Neural cell (in vitro differentiated cells): ENCODE measurements at regions not wholly inside any gene's neighbourhood (a gene's known extent, or its start where the extent isn't known, plus 50 kb on each side); places are given as distances from the start of the nearest gene placed in this dataset.

ENCODE experiments used
- H2AFZ ChIP-seq: fragments of 200-600, 300-800 bp; sonication (generic), shearing (Covaris generic); 2 replicates; pipeline ENCODE4 v1.6.0; 2014; ENCODE audit warnings: low read depth, mild to moderate bottlenecking, antibody characterized with exemption, low read length, moderate library complexity
- H3F3A ChIP-seq: fragments of 200-600 bp; shearing (Covaris generic); 2 replicates; pipeline ENCODE4 v1.6.1; 2016; ENCODE audit warnings: mild to moderate bottlenecking, moderate library complexity, mixed read lengths, antibody characterized with exemption, low read length; ENCODE audit not compliant: insufficient read depth, poor library complexity, severe bottlenecking
- H3K27ac ChIP-seq: fragments of 200-600, 300-800 bp; sonication (generic), shearing (Covaris generic); 2 replicates; pipeline ENCODE4 v1.5.1; 2014; ENCODE audit warnings: mild to moderate bottlenecking, low read length, moderate library complexity
- H3K27me3 ChIP-seq: fragments of 300-800, 200-600 bp; sonication (generic), shearing (Covaris generic); 2 replicates; pipeline ENCODE4 v1.6.0; 2014; ENCODE audit warnings: mild to moderate bottlenecking, low read depth, low read length, moderate library complexity; ENCODE audit not compliant: insufficient read depth
- H3K36me3 ChIP-seq: fragments of 300-800, 200-600 bp; sonication (generic), shearing (Covaris generic); 2 replicates; pipeline ENCODE4 v1.5.1; 2014; ENCODE audit warnings: mild to moderate bottlenecking, antibody characterized with exemption, low read length, moderate library complexity; ENCODE audit not compliant: insufficient read depth
- H3K4me2 ChIP-seq: fragments of 300-800, 200-600 bp; sonication (generic), shearing (Covaris generic); 2 replicates; pipeline ENCODE4 v1.6.0; 2014; ENCODE audit warnings: mild to moderate bottlenecking, low read length
- H3K4me3 ChIP-seq: fragments of 300-800, 200-600 bp; sonication (generic), shearing (Covaris generic); 2 replicates; pipeline ENCODE4 v1.5.1; 2014; ENCODE audit warnings: mild to moderate bottlenecking, low read length, moderate library complexity
- H3K79me2 ChIP-seq: fragments of 200-600 bp; shearing (Covaris generic); replicated peaks from 2 replicates; pipeline ENCODE4 v1.6.0; 2014; ENCODE audit warnings: mild to moderate bottlenecking, low read length, moderate library complexity; ENCODE audit not compliant: insufficient read depth
- H3K9ac ChIP-seq: fragments of 300-800, 200-600 bp; sonication (generic), shearing (Covaris generic); 2 replicates; pipeline ENCODE4 v1.6.1; 2016; ENCODE audit warnings: mild to moderate bottlenecking, low read length, mixed read lengths
- H3K9me2 ChIP-seq: fragments of 200-600 bp; shearing (Covaris generic); 2 replicates; pipeline ENCODE4 v1.6.1; 2016; ENCODE audit warnings: mild to moderate bottlenecking, low read length, mixed read lengths; ENCODE audit not compliant: insufficient read depth
- H3K9me3 ChIP-seq: fragments of 200-600, 300-800 bp; sonication (generic), shearing (Covaris generic); 2 replicates; pipeline ENCODE4 v1.6.1; 2016; ENCODE audit warnings: mild to moderate bottlenecking, mixed run types, low read length, moderate library complexity, mixed read lengths
- H4K20me1 ChIP-seq: fragments of 200-600 bp; shearing (Covaris generic); 2 replicates; pipeline ENCODE4 v1.6.1; 2016; ENCODE audit warnings: mild to moderate bottlenecking, mixed run types; ENCODE audit not compliant: insufficient read depth
- CTCF ChIP-seq: fragments of 450-650 bp; IDR thresholded peaks from 2 replicates; pipeline ENCODE4 v1.5.1; 2014; ENCODE audit warnings: antibody characterized with exemption, mild to moderate bottlenecking, moderate library complexity; ENCODE audit not compliant: poor library complexity, severe bottlenecking
- EP300 ChIP-seq: fragments of 450-650 bp; conservative IDR thresholded peaks from 2 replicates; pipeline ENCODE4 v1.6.1; 2014; ENCODE audit warnings: antibody characterized with exemption, mild to moderate bottlenecking, moderate library complexity; ENCODE audit not compliant: poor library complexity, severe bottlenecking
- EZH2 ChIP-seq: fragments of 200-600, 300-800 bp; shearing (Covaris generic), sonication (generic); IDR thresholded peaks from 2 replicates; pipeline ENCODE4 v1.6.1; 2014; ENCODE audit warnings: antibody characterized with exemption, low read length, borderline replicate concordance, mild to moderate bottlenecking; ENCODE audit not compliant: insufficient read depth, poor library complexity, severe bottlenecking
- MXI1 ChIP-seq: fragments of 450-650 bp; conservative IDR thresholded peaks from 2 replicates; pipeline ENCODE4 v1.6.1; 2014; ENCODE audit warnings: antibody characterized with exemption, mild to moderate bottlenecking; ENCODE audit not compliant: poor library complexity, severe bottlenecking
- POLR2AphosphoS5 ChIP-seq: IDR thresholded peaks from 2 replicates; pipeline ENCODE4 v1.6.1; 2012
- RAD21 ChIP-seq: fragments of 450-650 bp; conservative IDR thresholded peaks from 2 replicates; pipeline ENCODE4 v1.6.1; 2014; ENCODE audit warnings: antibody characterized with exemption, mild to moderate bottlenecking, moderate library complexity
- REST ChIP-seq: IDR thresholded peaks from 2 replicates; pipeline ENCODE4 v1.6.1; 2012; ENCODE audit warnings: borderline replicate concordance
- SMC3 ChIP-seq: fragments of 450-650 bp; conservative IDR thresholded peaks from 2 replicates; pipeline ENCODE4 v1.6.1; 2014; ENCODE audit warnings: antibody characterized with exemption, mild to moderate bottlenecking, moderate library complexity; ENCODE audit not compliant: poor library complexity
- TAF1 ChIP-seq: IDR thresholded peaks from 2 replicates; pipeline ENCODE4 v1.6.1; 2012; ENCODE audit warnings: low read depth

- Histone ChIP-seq H3K27ac (no peak overlapping the region), H2AFZ (no peak overlapping the region), H3F3A (no peaks in the 10 kb centered on the region), H3K36me3 (no peaks in the 10 kb centered on the region), H3K4me2 (no peak overlapping the region), H3K79me2 (no peaks in the 10 kb centered on the region), H3K4me3 (no peak overlapping the region), H3K9me2 (no peaks in the 10 kb centered on the region), H3K9ac (no peak overlapping the region), H4K20me1 (no peaks in the 10 kb centered on the region), H3K9me3 (no peaks in the 10 kb centered on the region), H3K27me3 (no peaks in the 10 kb centered on the region)
- TF ChIP-seq EP300, result no peak
- TF ChIP-seq CTCF, result no peak
- no peak for TF ChIP-seq REST
- TF ChIP-seq RAD21, result no peak
- TF ChIP-seq TAF1, result no peak
- no peak for TF ChIP-seq EZH2
- TF ChIP-seq MXI1, result no peak
- no peak for TF ChIP-seq POLR2AphosphoS5
- no peak for TF ChIP-seq SMC3
Observed at GRCh38 chr2:181145645-181146044, 165.2 kb downstream of the UBE2E3 start.

GRCh38 chr2:181146171-181146570 lies 165.8 kb downstream of the UBE2E3 start:
- no peak overlapping the region for H2AFZ ChIP-seq
- H3K27me3 ChIP-seq, result no peaks in the 10 kb centered on the region
- TF ChIP-seq EP300, result no peak
- no peak for TF ChIP-seq SMC3
- no peak for TF ChIP-seq RAD21
- no peak for TF ChIP-seq TAF1
- no peak for TF ChIP-seq MXI1
- no peak for TF ChIP-seq CTCF
- H3K36me3 ChIP-seq, result no peaks in the 10 kb centered on the region
- H3K27ac ChIP-seq, result no peak overlapping the region
- no peaks in the 10 kb centered on the region for H3K9me3 ChIP-seq
- no peak overlapping the region for H3K4me2 ChIP-seq
- no peaks in the 10 kb centered on the region for H3K9me2 ChIP-seq
- H3K79me2 ChIP-seq, result no peaks in the 10 kb centered on the region
- H3K9ac ChIP-seq, result no peak overlapping the region
- no peak overlapping the region for H3K4me3 ChIP-seq
- no peaks in the 10 kb centered on the region for H4K20me1 ChIP-seq
- H3F3A ChIP-seq, result no peaks in the 10 kb centered on the region
